OCI-LY3 (cell line): ENCODE measurements at regions not wholly inside any gene's neighbourhood (a gene's known extent, or its start where the extent isn't known, plus 50 kb on each side); places are given as distances from the start of the nearest gene placed in this dataset.

Source experiments
- H2AFZ ChIP-seq: fragments of 200-600, 300-600 bp; shearing (Covaris generic); 2 replicates; pipeline ENCODE4 v1.6.0; 2014; ENCODE audit warnings: antibody characterized with exemption, low read depth, low read length
- H3K27ac ChIP-seq: fragments of 200-600, 300-600 bp; sonication (generic); 2 replicates; pipeline ENCODE4 v1.5.1; 2014; ENCODE audit warnings: mild to moderate bottlenecking, low read length, moderate library complexity, mixed read lengths
- H3K27me3 ChIP-seq: fragments of 200-600, 300-600 bp; sonication (generic); 2 replicates; pipeline ENCODE4 v1.6.1; 2014; ENCODE audit warnings: low read depth, low read length, mixed read lengths
- H3K36me3 ChIP-seq: fragments of 200-600, 300-600 bp; sonication (generic); replicated peaks from 2 replicates; pipeline ENCODE3; 2014; ENCODE audit warnings: low read depth, low read length, mixed read lengths
- H3K4me1 ChIP-seq: fragments of 300-600, 200-600 bp; sonication (generic); 2 replicates; pipeline ENCODE4 v1.6.1; 2014; ENCODE audit warnings: low read length, mixed read lengths
- H3K4me2 ChIP-seq: fragments of 200-600, 300-600 bp; sonication (generic); 2 replicates; pipeline ENCODE4 v1.6.1; 2014; ENCODE audit warnings: low read length, mixed read lengths
- H3K4me3 ChIP-seq: fragments of 300-600, 200-600 bp; sonication (generic); 2 replicates; pipeline ENCODE4 v1.5.1; 2014; ENCODE audit warnings: antibody characterized with exemption, mild to moderate bottlenecking, low read length, moderate library complexity
- H3K79me2 ChIP-seq: fragments of 300-600, 200-600 bp; shearing (Covaris generic); 2 replicates; pipeline ENCODE4 v1.6.1; 2014; ENCODE audit warnings: mild to moderate bottlenecking, low read length, mixed read lengths
- H3K9ac ChIP-seq: fragments of 300-600, 200-600 bp; shearing (Covaris generic); 2 replicates; pipeline ENCODE4 v1.6.0; 2014; ENCODE audit warnings: mild to moderate bottlenecking, low read length, moderate library complexity
- H3K9me3 ChIP-seq: fragments of 200-600, 300-600 bp; shearing (Covaris generic); 2 replicates; pipeline ENCODE4 v1.6.1; 2014; ENCODE audit warnings: low read length, mixed read lengths; ENCODE audit not compliant: insufficient read depth
- H4K20me1 ChIP-seq: fragments of 200-600, 300-600 bp; sonication (generic); 2 replicates; pipeline ENCODE4 v1.6.1; 2016; ENCODE audit warnings: low read length, mixed read lengths; ENCODE audit not compliant: insufficient read depth
- CTCF ChIP-seq: fragments of 200-600, 300-600 bp; sonication (generic); IDR thresholded peaks from 2 replicates; pipeline ENCODE4 v1.5.1; 2014; ENCODE audit warnings: antibody characterized with exemption, low read length, low read depth
- EZH2phosphoT487 ChIP-seq: fragments of 200-600 bp; shearing (Covaris generic); IDR thresholded peaks from 2 replicates; pipeline ENCODE4 v1.6.1; 2018; ENCODE audit warnings: antibody characterized with exemption, mixed run types, low read depth

- Histone ChIP-seq H3K4me1 (peaks cover 28% of the 10 kb centered on the region), H3K79me2 (no peaks in the 10 kb centered on the region), H3K4me2 (peak overlapping the region; percentile 77), H2AFZ (peak overlapping the region; percentile 68), H4K20me1 (no peaks in the 10 kb centered on the region), H3K36me3 (peaks cover 18% of the 10 kb centered on the region), H3K4me3 (peak overlapping the region; percentile 55), H3K9me3 (peaks cover 9% of the 10 kb centered on the region; the same call in 1 of the 2 replicates), H3K27me3 (no peaks in the 10 kb centered on the region), H3K9ac (peak overlapping the region; percentile 52; the same call in 1 of the 2 replicates), H3K27ac (peak overlapping the region; percentile 84)
- TF ChIP-seq EZH2phosphoT487 (no peak), CTCF (no peak)
Measured at GRCh38 chr4:124018383-124019317, 622.1 kb downstream of the SPRY1 start.

- TF ChIP-seq EZH2phosphoT487 (no peak), CTCF (no peak)
- Histone ChIP-seq H3K27me3 (no peaks in the 10 kb centered on the region), H3K9ac (no peak overlapping the region), H3K4me2 (peak overlapping the region; percentile 77), H4K20me1 (no peaks in the 10 kb centered on the region), H3K4me1 (peaks cover 28% of the 10 kb centered on the region), H2AFZ (peak overlapping the region; percentile 75), H3K36me3 (peaks cover 18% of the 10 kb centered on the region), H3K4me3 (peak overlapping the region; percentile 55; the same call in 1 of the 2 replicates), H3K27ac (peak overlapping the region; percentile 84), H3K9me3 (peaks cover 9% of the 10 kb centered on the region; the same call in 1 of the 2 replicates), H3K79me2 (no peaks in the 10 kb centered on the region)
Measured at GRCh38 chr4:124019749-124020549, 623.4 kb downstream of the SPRY1 start.

DNA sequence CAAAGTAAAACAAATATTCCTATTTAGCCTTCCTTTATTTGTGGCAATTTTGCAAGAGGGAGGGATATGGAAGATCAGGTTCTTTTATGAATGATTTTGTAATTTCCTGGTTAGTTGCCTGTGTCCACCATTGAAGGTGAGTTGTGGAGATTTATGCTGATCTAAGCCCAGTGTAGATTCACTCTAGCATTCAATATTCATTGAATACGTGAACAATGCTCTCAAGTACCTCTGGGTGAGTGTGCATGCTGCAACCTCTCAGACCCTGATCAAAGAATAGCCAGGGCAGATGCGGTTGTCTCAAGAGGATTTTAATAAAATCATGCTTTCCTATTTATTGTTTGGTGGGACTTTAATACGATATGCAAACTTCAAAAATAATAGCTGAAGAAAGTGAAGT, 628.4 kb downstream of the SPRY1 start:
- Histone ChIP-seq H3K27ac (no peak overlapping the region), H3K9ac (no peak overlapping the region), H4K20me1 (no peaks in the 10 kb centered on the region), H3K79me2 (no peaks in the 10 kb centered on the region), H3K4me1 (peaks cover 10% of the 10 kb centered on the region), H3K4me3 (no peak overlapping the region), H3K27me3 (no peaks in the 10 kb centered on the region), H3K9me3 (peaks cover 8% of the 10 kb centered on the region; the same call in 1 of the 2 replicates), H3K4me2 (no peak overlapping the region), H2AFZ (no peak overlapping the region), H3K36me3 (peaks cover 14% of the 10 kb centered on the region)
- TF ChIP-seq CTCF (no peak), EZH2phosphoT487 (no peak)

DNA sequence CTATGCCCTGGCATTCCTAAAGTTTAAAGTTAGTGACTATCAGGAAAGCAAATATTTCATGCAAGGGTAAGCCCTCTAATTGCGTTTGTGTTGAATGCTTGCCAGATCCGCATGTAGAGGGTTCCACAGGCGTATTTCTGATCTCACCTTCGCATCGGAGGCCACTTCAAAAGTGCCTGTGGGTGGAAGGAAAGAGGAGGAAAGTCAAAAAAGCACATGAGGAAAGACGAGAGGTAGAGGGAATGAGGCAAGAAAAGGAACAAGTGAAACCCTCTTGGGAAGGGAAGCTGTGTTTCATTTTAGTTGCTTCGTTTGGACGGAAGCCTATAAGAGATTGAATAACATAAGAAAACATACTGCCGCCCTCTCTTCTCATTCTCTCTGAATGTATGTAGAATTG, 628.8 kb downstream of the SPRY1 start:
- Histone ChIP-seq H3K9ac (no peak overlapping the region), H3K4me2 (no peak overlapping the region), H3K27ac (no peak overlapping the region), H3K4me1 (peaks cover 6% of the 10 kb centered on the region; the same call in 1 of the 2 replicates), H3K79me2 (no peaks in the 10 kb centered on the region), H3K9me3 (peaks cover 5% of the 10 kb centered on the region; the same call in 1 of the 2 replicates), H2AFZ (no peak overlapping the region), H3K27me3 (no peaks in the 10 kb centered on the region), H4K20me1 (no peaks in the 10 kb centered on the region), H3K36me3 (peaks cover 10% of the 10 kb centered on the region), H3K4me3 (no peak overlapping the region)
- TF ChIP-seq EZH2phosphoT487 (no peak), CTCF (no peak)
